GM04503 (cell line): ENCODE measurements at regions not wholly inside any gene's neighbourhood (a gene's known extent, or its start where the extent isn't known, plus 50 kb on each side); places are given as distances from the start of the nearest gene placed in this dataset.

ENCODE experiments used
- DNase-seq: peaks from one replicate; pipeline ENCODE4 v3.0.0-alpha.2; 2012; ENCODE audit warnings: low read depth

DNA sequence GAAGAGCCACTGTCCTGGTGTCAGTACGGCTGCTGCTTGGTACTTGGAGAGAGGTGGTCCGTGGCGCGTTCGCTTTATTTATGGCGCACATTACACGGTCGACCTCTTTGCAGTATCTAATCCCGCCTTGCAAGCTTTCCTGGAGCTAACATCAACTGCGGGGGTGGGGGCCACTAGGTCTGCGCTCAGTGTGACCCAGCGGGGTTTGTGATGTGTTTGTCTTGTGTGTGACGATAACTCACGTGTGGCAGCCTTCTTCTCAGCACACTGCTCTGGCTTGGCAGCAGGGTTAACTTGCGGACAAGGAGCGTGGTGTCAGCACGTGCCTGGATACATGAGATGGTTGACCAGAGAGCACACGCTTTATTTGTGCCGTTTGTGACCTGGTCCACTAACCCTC is 122.2 kb upstream of the RTL1 start:
- DNase-seq, result no peak

DNA sequence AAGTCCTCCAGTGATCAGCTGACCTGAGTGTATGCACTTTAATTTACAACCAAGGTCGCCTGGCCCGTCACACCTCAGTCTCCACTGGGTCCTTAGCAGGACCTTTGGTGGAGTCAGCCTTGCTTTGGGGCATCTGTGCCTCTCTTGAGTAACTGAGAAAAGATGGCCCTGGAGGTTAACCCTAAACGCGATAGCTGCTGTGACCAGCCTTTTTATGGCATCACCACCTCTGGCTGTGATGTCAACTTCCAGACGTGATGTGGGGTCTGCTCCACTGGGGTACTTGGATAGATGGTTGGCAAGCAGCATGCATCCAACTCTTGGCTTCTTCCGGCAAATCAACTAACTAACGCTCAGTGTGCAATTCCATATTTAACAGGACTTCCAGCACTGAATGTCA is 122.8 kb upstream of the RTL1 start:
- DNase-seq, result no peak

GRCh38 chr14:101027291-101027690 is 123.8 kb upstream of the RTL1 start:
- no peak for DNase-seq

GRCh38 chr14:101027966-101028365 is 124.4 kb upstream of the RTL1 start:
- DNase-seq, result no peak

GRCh38 chr14:101028971-101029667 is 125.6 kb upstream of the RTL1 start:
- DNase-seq, result no peak

- no peak for DNase-seq
Measured at GRCh38 chr14:101029668-101030290, 126.3 kb upstream of the RTL1 start.

DNA sequence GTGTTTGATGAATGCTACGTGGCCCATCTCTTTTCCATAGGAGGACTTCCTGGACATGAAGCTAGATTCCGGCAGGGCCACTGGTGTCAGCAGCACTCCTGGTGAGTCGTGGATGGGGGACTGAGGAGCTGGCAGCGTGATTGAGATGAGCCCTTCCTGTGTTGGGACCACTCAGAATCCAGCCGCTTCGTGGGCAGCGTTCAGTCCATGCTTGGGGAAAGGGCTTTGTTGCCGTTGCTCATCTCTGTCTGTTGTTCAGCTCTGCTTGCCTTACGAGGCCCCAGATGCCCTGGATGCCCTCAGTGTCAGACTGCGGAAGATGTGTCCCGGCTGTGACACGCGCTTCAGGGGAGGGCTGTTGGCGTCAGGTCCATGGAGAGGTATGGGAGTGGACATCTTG is 127.1 kb upstream of the RTL1 start:
- no peak for DNase-seq

DNA sequence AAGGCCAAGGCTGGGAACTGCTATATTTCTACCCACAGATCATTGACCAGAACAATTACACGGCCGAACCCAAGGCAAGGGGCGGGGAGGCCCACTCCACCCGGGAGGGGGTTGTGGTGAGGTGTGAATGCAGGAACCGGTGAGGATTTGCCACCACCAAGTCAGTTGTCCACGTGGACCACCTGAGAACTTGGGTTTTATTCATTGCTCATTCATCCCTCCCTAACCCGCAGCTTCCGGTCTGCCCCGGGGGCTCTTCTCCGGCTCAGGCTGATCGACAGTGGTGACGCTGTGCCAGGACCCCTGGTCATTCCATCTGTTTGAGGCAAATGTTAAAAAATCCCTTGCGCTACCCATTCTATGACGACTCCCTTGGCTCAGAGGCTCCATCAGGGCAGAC is 127.7 kb upstream of the RTL1 start:
- no peak for DNase-seq

DNA sequence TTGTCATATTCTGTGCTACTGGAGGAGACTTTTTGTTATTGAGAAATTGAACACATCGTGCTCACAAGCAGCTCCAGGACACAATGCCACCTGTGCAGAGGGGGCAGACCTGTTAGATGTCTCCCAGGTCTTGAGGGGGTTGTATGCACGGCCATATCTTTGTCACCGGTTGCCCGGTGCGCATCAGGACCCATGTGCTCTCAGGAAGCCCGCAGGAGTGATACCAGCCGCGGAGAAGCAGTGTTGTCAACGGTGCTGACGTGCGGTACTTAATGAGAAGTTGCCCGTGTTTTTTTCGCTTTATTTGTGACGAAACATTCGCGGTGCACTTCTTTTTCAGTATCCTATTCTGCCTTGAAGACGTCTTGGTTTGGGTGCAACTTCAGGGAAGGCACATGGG is 128.2 kb upstream of the RTL1 start:
- no peak for DNase-seq

- no peak for DNase-seq
Measured at GRCh38 chr14:101032433-101032832, 128.9 kb upstream of the RTL1 start.

GRCh38 chr14:101033006-101033405 is 129.5 kb upstream of the RTL1 start:
- no peak for DNase-seq

GRCh38 chr14:101033446-101034165 is 130.1 kb upstream of the RTL1 start:
- no peak for DNase-seq

DNA sequence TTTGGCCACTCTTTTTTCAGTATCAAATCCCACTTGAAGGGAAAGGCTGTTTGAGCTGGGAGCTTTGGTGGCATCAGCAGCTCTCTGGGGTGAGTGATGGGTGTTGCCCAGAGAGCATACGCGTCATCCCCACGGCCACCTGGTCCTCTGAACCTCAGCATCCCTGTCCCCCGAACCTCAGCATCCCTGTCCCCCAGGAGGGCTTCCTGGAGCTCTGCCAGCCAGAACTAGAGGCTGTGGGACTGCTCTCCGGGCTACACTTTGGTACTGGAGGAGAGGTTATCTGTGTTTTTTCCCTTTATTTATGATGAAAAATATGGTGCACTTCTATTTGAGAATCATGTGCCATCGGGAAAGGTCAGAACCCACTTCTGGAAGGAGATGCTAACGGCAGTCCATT is 131.5 kb upstream of the RTL1 start:
- DNase-seq, result no peak

- no peak for DNase-seq
Measured at GRCh38 chr14:101035466-101036225, 132.1 kb upstream of the RTL1 start.

- DNase-seq, result no peak
Measured at GRCh38 chr14:101037021-101037817, 133.7 kb upstream of the RTL1 start.

- DNase-seq, result no peak
Measured at GRCh38 chr14:101039031-101039754, 135.7 kb upstream of the RTL1 start.

DNA sequence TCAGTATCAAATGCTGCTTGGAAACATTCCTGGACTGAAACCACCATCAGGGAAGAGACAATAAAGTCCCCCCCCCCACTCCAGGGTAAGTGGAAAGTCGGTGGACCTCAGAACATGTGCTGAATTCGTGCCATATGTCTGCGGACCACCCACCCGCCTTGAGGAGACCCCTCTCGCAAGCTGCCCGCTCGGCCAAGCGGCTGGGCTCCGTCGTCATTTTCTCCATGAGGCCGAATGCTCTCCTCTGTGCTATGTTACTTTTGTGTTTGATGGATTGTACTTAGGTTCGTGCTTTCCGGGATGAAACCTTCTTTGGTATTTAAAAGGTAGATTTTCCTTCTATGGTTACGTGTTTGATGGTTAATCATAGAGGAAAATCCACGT is 136.2 kb upstream of the RTL1 start:
- no peak for DNase-seq

DNA sequence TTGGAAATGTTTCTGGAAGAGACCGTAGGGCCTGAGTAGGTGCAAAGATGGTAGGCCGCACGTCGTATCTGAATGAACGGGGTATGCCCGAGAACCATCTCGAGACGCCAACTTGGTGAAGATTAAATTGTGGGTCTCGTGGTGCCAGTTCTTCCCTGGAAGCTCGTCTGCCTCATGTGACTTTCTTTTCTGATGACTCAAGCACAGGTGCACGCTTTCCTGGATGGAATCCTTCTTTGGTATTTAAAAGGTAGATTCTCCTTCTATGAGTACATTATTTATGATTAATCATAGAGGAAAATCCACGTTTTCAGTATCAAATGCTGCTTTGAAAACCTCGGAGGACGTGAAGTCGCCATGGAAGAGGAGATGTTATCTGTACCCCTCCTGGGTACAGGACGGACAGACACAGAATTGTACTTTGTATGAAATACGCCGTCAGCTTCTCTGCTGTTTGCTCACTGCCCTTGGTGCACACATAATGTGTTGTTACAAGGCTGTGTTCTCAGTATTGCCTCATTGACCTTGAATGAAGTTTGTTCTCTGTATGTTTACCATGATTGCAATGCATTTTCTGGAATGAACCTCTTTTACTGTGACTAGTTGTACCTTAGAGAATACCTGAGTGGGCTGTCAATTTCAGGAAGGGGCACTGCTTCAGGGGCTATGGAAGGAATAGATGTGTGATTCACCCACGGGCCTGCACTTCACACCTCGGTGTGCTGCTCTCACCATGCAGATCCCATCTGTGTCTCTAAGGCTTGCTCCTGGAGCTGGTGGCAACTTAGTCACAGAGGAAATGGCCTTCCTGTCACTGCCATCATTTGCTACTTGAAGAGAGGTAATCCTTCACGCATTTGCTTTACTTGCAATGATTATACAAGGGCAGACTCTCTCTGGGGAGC is 137.3 kb upstream of the RTL1 start:
- no peak for DNase-seq

- DNase-seq, result no peak
Measured at GRCh38 chr14:101043891-101044290, 140.4 kb upstream of the RTL1 start.

GRCh38 chr14:101044741-101045140 is 141.2 kb upstream of the RTL1 start:
- DNase-seq, result no peak
